Transverse colon (tissue), 3 donors: ENCODE measurements at regions not wholly inside any gene's neighbourhood (a gene's known extent, or its start where the extent isn't known, plus 50 kb on each side); places are given as distances from the start of the nearest gene placed in this dataset.

Experiments
- CTCF ChIP-seq, 5 experiments: fragments of 200-600 bp in 3 of 5; fragments of 450-650 bp in 2 of 5; sonication (generic) in 3 of 5; IDR thresholded peaks; 1 replicate in 2 of 5; 2 replicates in 3 of 5; pipeline ENCODE4 v1.5.1; 2016 to 2017; ENCODE audit warnings: antibody characterized with exemption in 5 of 5, inconsistent platforms in 3 of 5, mild to moderate bottlenecking in 2 of 5, moderate library complexity in 1 of 5
- EP300 ChIP-seq: sonication (generic); formaldehyde crosslinking; IDR thresholded peaks from one replicate; pipeline ENCODE4 v1.6.1; 2017; ENCODE audit warnings: antibody characterized with exemption, low read depth
- POLR2A ChIP-seq: fragments of 450-650 bp; IDR thresholded peaks from one replicate; pipeline ENCODE4 v1.6.1; 2016; ENCODE audit warnings: antibody characterized with exemption, mild to moderate bottlenecking, moderate library complexity

GRCh38 chr4:123476089-123476488 is 79.5 kb downstream of the SPRY1 start:
- TF ChIP-seq POLR2A, result no peak
- no peak for TF ChIP-seq CTCF (IDR thresholded peaks at IDR 0.05)
- no peak for TF ChIP-seq EP300
